Tibial nerve (tissue), 4 donors: ENCODE measurements at regions not wholly inside any gene's neighbourhood (a gene's known extent, or its start where the extent isn't known, plus 50 kb on each side); places are given as distances from the start of the nearest gene placed in this dataset.
A peak's percentile ranks its signal among the peaks of the same experiment; 100 is the strongest.

Experiments used
- DNase-seq, 2 donors: peaks; one replicate each; pipeline ENCODE4 v3.0.0-alpha.2; 2019; ENCODE audit warnings: low spot score in 2 of 2
- H3K27ac ChIP-seq, 4 donors: fragments of 200-600 bp; sonication (generic) in 3 of 4; one replicate each; pipeline ENCODE4 v1.5.1; 2017 to 2019; ENCODE audit warnings: mild to moderate bottlenecking in 1 of 4
- H3K27me3 ChIP-seq, 2 donors: fragments of 200-600 bp; sonication (generic) in 1 of 2; one replicate each; pipeline versions ENCODE4 v1.5.1 to v1.6.0; 2017 to 2019
- H3K36me3 ChIP-seq, 3 donors: fragments of 200-600 bp; sonication (generic); one replicate each; pipeline ENCODE4 v1.5.1; 2018 to 2019
- H3K4me1 ChIP-seq, 4 donors: fragments of 200-600 bp; sonication (generic) in 3 of 4; one replicate each; pipeline ENCODE4 v1.5.1; 2017 to 2019
- H3K4me3 ChIP-seq, 4 donors: fragments of 200-600 bp; sonication (generic) in 3 of 4; one replicate each; pipeline ENCODE4 v1.5.1; 2017 to 2019; ENCODE audit warnings: mild to moderate bottlenecking in 1 of 4, moderate library complexity in 1 of 4
- H3K9me3 ChIP-seq, 4 donors: fragments of 200-600 bp; sonication (generic) in 3 of 4; one replicate each; pipeline ENCODE4 v1.5.1; 2017 to 2019
- CTCF ChIP-seq, 5 experiments: fragments of 200-600 bp in 3 of 5; fragments of 450-650 bp in 2 of 5; sonication (generic) in 3 of 5; IDR thresholded peaks; one replicate each; pipeline ENCODE4 v1.5.1; 2016 to 2019; ENCODE audit warnings: antibody characterized with exemption in 5 of 5, mild to moderate bottlenecking in 3 of 5, moderate library complexity in 2 of 5
- EP300 ChIP-seq, 2 donors: sonication (generic); formaldehyde crosslinking; IDR thresholded peaks; one replicate each; pipeline ENCODE4 v1.6.1; 2017; ENCODE audit warnings: antibody characterized with exemption in 2 of 2, mild to moderate bottlenecking in 1 of 2
- POLR2A ChIP-seq, 2 donors: fragments of 450-650 bp; IDR thresholded peaks; one replicate each; pipeline ENCODE4 v1.6.1; 2017; ENCODE audit warnings: antibody characterized with exemption in 2 of 2, mild to moderate bottlenecking in 2 of 2, moderate library complexity in 2 of 2
- WGBS, 2 donors: methylation state at CpG; one replicate each; pipeline ENCODE4 v1.1.5; 2018; 5-methylcytosine and 5-hydroxymethylcytosine counted together

GRCh38 chr2:147519178-147519577, 325.7 kb upstream of the ACVR2A start:
- TF ChIP-seq EP300 (IDR thresholded peaks at IDR 0.05) (no peak), CTCF (IDR thresholded peaks at IDR 0.05) (no peak), POLR2A (IDR thresholded peaks at IDR 0.05) (no peak)
- no peak overlapping the region for H3K27ac ChIP-seq
- DNase-seq, result no peak
- H3K36me3 ChIP-seq, result no peaks in the 10 kb centered on the region
- H3K4me3 ChIP-seq, result no peak overlapping the region
- H3K4me1 ChIP-seq, result no peaks in the 10 kb centered on the region
- H3K9me3 ChIP-seq, result peaks cover 0 to 5% (median 0%) of the 10 kb centered on the region in 4 donors
- no peaks in the 10 kb centered on the region for H3K27me3 ChIP-seq
- WGBS, 2 donors, result 74 to 86% methylated on average over 2 of the region's 2 CpGs

- DNase-seq, result no peak
- Histone ChIP-seq H3K27ac (no peak overlapping the region), H3K4me1 (peaks cover 0 to 15% (median 0%) of the 10 kb centered on the region in 4 donors), H3K4me3 (no peak overlapping the region), H3K9me3 (no peaks in the 10 kb centered on the region), H3K36me3 (no peaks in the 10 kb centered on the region), H3K27me3 (no peaks in the 10 kb centered on the region)
- 95 to 96% methylated on average over 1 of the region's 1 CpG for WGBS, 2 donors
- TF ChIP-seq POLR2A (IDR thresholded peaks at IDR 0.05) (no peak), EP300 (IDR thresholded peaks at IDR 0.05) (no peak), CTCF (IDR thresholded peaks at IDR 0.05) (no peak)
These were observed 329.6 kb upstream of the ACVR2A start for GRCh38 chr2:147515213-147515612.

GRCh38 chr2:147512206-147512605, 332.6 kb upstream of the ACVR2A start:
- H3K27ac ChIP-seq, result no peak overlapping the region

GRCh38 chr2:147511491-147511948, 333.3 kb upstream of the ACVR2A start:
- no peaks in the 10 kb centered on the region for H3K36me3 ChIP-seq
- H3K9me3 ChIP-seq, result no peaks in the 10 kb centered on the region
- H3K27ac ChIP-seq, result peak overlapping the region in 2 of 4 donors; percentile 32 to 41
- no peak for TF ChIP-seq CTCF (IDR thresholded peaks at IDR 0.05)
- TF ChIP-seq POLR2A (IDR thresholded peaks at IDR 0.05), result no peak
- no peak for TF ChIP-seq EP300 (IDR thresholded peaks at IDR 0.05)
- DNase-seq, result peak; percentile 17 to 19
- peaks cover 0 to 15% (median 0%) of the 10 kb centered on the region in 4 donors for H3K4me1 ChIP-seq
- H3K4me3 ChIP-seq, result no peak overlapping the region
- WGBS, 2 donors, result 14 to 23% methylated on average over 6 of the region's 6 CpGs
- no peaks in the 10 kb centered on the region for H3K27me3 ChIP-seq

More at GRCh38 chr2:147512206-147512605, 332.6 kb upstream of the ACVR2A start:
- Histone ChIP-seq H3K9me3 (no peaks in the 10 kb centered on the region), H3K4me3 (no peak overlapping the region), H3K4me1 (peaks cover 0 to 15% (median 0%) of the 10 kb centered on the region in 4 donors), H3K27me3 (no peaks in the 10 kb centered on the region), H3K36me3 (no peaks in the 10 kb centered on the region)
- TF ChIP-seq POLR2A (IDR thresholded peaks at IDR 0.05), result no peak
- no peak for TF ChIP-seq CTCF (IDR thresholded peaks at IDR 0.05)
- no peak for TF ChIP-seq EP300 (IDR thresholded peaks at IDR 0.05)
- WGBS, 2 donors, result 62 to 63% methylated on average over 5 of the region's 5 CpGs
- DNase-seq, result no peak

- Histone ChIP-seq H3K4me1 (peaks cover 0 to 15% (median 0%) of the 10 kb centered on the region in 4 donors), H3K4me3 (no peak overlapping the region), H3K27ac (no peak overlapping the region), H3K36me3 (no peaks in the 10 kb centered on the region), H3K9me3 (no peaks in the 10 kb centered on the region), H3K27me3 (no peaks in the 10 kb centered on the region)
- no peak for DNase-seq
- no peak for TF ChIP-seq EP300 (IDR thresholded peaks at IDR 0.05)
- no peak for TF ChIP-seq CTCF (IDR thresholded peaks at IDR 0.05)
- no peak for TF ChIP-seq POLR2A (IDR thresholded peaks at IDR 0.05)
These were observed 335.0 kb upstream of the ACVR2A start for GRCh38 chr2:147509821-147510220.
